Pancreas (tissue), 10 donors: ENCODE measurements at regions not wholly inside any gene's neighbourhood (a gene's known extent, or its start where the extent isn't known, plus 50 kb on each side); places are given as distances from the start of the nearest gene placed in this dataset.

Source experiments
- ATAC-seq, 4 donors: fragments of 200-7000 bp; cut with Tn5 transposase; one replicate each; pipeline versions ENCODE4 v1.8.0 to v1.9.1; 2020; ENCODE audit warnings: mild to moderate bottlenecking in 4 of 4, moderate library complexity in 4 of 4
- DNase-seq, 6 donors: peaks; one replicate each; pipeline ENCODE4 v3.0.0-alpha.2; 2020
- FAIRE-seq: peaks from 2 replicates; lab custom pipeline; 2012; peaks lifted over from hg19 to GRCh38; lab: Jason Lieb, UNC
- H3K27ac ChIP-seq, 4 donors: fragments of 200-600 bp; sonication (generic); 1 replicate in 3 of 4; 2 replicates in 1 of 4; pipeline versions ENCODE4 v1.5.0 to v1.8.0; 2020
- H3K27me3 ChIP-seq, 4 donors: fragments of 200-600 bp; one replicate each; pipeline ENCODE4 v1.8.0; 2021
- H3K36me3 ChIP-seq, 3 donors: fragments of 200-600 bp; sonication (generic) in 1 of 3; one replicate each; pipeline versions ENCODE4 v1.5.0 to v1.8.0; 2020 to 2021
- H3K4me1 ChIP-seq, 3 donors: fragments of 200-600 bp; one replicate each; pipeline ENCODE4 v1.8.0; 2021
- H3K4me3 ChIP-seq, 4 donors: fragments of 200-600 bp; sonication (generic) in 2 of 4; one replicate each; pipeline versions ENCODE4 v1.5.0 to v1.8.0; 2020 to 2021
- H3K9me3 ChIP-seq, 4 donors: fragments of 200-600 bp; one replicate each; pipeline ENCODE4 v1.8.0; 2021
- WGBS, 2 donors: extraction: QIAGEN DNeasy Blood & Tissue Kit; methylation state at CpG; one replicate each; pipeline ENCODE4 v1.1.7; 2013; 5-methylcytosine and 5-hydroxymethylcytosine counted together
- intact Hi-C, 3 donors: fragments of 100-400 bp; cut with DNase I; formaldehyde crosslinking; loops; one replicate each; pipeline versions ENCODE4 v1.11.1 to v1.14.2; 2022
- TF ChIP-seq, protein P1 (sequence below), 4 donors: fragments of 200-600 bp; sonication (generic) in 3 of 4; IDR thresholded peaks; one replicate each; pipeline versions ENCODE4 v1.5.0 to v1.8.0; 2021; ENCODE audit warnings: antibody characterized with exemption in 4 of 4
- donor health status: healthy with polysubstance abuse.
- donor health status: DM: no; HTN: no; CAD: no; lungs with moderate emphysema.
- donor health status: DM: no; HTN: no; CAD: no.
- donor health status: control.
- donor health status: control.
- donor health status: Bipolar disorder and iron deficiency.
- donor health status: DM: yes; HTN: yes; CAD: no.
- donor health status: DM: no; HTN: no; CAD: no.
- donor health status: DM: no; HTN: no; CAD: no.
- donor health status: DM: yes; HTN: yes; CAD: no.

DNA sequence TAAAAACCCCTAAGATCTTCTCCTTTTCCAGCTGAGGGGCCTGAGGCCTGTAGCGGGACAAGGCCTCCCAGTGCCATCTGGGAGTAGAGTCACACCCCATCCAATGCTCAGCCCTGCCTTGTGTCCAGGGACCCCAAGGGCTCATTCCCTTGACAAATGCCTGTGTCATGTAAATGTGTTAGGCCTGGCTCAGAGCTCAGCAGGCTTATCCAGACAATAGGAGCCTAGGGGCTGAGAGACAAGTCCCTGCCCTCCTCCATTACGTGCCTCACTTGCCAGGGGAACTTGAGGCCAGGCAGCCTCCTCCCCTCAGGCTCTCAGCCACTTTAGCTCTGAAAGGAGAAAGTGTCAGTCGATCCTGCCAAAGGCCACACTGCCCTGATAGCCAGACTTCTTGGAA is 166.8 kb upstream of the MAMLD1 start:
- no peaks in the 10 kb centered on the region for H3K4me1 ChIP-seq
- FAIRE-seq (no peak), ATAC-seq (no peak), DNase-seq (no peak)
- no peak overlapping the region for H3K27ac ChIP-seq
- 88 to 89% methylated on average over 3 of the region's 3 CpGs for WGBS, 2 donors
- TF ChIP-seq, protein P1, sequence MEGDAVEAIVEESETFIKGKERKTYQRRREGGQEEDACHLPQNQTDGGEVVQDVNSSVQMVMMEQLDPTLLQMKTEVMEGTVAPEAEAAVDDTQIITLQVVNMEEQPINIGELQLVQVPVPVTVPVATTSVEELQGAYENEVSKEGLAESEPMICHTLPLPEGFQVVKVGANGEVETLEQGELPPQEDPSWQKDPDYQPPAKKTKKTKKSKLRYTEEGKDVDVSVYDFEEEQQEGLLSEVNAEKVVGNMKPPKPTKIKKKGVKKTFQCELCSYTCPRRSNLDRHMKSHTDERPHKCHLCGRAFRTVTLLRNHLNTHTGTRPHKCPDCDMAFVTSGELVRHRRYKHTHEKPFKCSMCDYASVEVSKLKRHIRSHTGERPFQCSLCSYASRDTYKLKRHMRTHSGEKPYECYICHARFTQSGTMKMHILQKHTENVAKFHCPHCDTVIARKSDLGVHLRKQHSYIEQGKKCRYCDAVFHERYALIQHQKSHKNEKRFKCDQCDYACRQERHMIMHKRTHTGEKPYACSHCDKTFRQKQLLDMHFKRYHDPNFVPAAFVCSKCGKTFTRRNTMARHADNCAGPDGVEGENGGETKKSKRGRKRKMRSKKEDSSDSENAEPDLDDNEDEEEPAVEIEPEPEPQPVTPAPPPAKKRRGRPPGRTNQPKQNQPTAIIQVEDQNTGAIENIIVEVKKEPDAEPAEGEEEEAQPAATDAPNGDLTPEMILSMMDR (IDR thresholded peaks at IDR 0.05): no peak
- no peaks in the 10 kb centered on the region for H3K9me3 ChIP-seq
- H3K4me3 ChIP-seq: no peak overlapping the region
- H3K27me3 ChIP-seq: no peaks in the 10 kb centered on the region
- intact Hi-C loops: no loop called here
- H3K36me3 ChIP-seq: no peaks in the 10 kb centered on the region

DNA sequence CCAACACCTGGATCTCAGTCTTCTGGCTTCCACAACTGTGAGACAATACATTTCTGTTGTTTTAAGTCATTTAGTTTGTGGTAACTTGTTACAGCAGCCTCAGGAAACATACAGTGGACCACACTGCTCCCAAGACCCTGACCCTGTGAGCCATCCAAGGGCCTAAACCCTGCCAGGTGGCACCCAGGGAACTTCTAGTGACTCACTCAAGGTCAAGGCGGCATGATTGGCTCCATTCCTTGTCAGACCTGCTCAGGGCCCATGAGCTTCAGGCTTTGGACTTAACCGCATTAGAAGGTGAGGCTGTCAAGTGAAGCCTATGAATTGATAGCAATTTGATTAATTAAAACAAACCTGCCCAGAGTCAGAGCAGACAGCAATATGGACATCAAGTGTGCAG is 165.7 kb upstream of the MAMLD1 start:
- Histone ChIP-seq H3K36me3 (no peaks in the 10 kb centered on the region), H3K4me1 (no peaks in the 10 kb centered on the region), H3K27ac (no peak overlapping the region), H3K27me3 (no peaks in the 10 kb centered on the region), H3K4me3 (no peak overlapping the region), H3K9me3 (no peaks in the 10 kb centered on the region)
- FAIRE-seq: no peak
- peak in 2 of 6 donors; percentile 38 to 62 for DNase-seq
- peak in 3 of 4 donors; percentile 44 to 54 (median 52) for ATAC-seq
- TF ChIP-seq, protein P1 (IDR thresholded peaks at IDR 0.05): no peak
- 43 to 60% methylated on average over 2 of the region's 2 CpGs for WGBS, 2 donors
- intact Hi-C loops: no loop called here

- H3K36me3 ChIP-seq: no peaks in the 10 kb centered on the region
- FAIRE-seq (no peak), DNase-seq (no peak), ATAC-seq (no peak)
- intact Hi-C loops: no loop called here
- no peaks in the 10 kb centered on the region for H3K9me3 ChIP-seq
- H3K27me3 ChIP-seq: no peaks in the 10 kb centered on the region
- no peaks in the 10 kb centered on the region for H3K4me1 ChIP-seq
- 88 to 95% methylated on average over 2 of the region's 2 CpGs for WGBS, 2 donors
- H3K27ac ChIP-seq: no peak overlapping the region
- TF ChIP-seq, protein P1 (IDR thresholded peaks at IDR 0.05): no peak
- no peak overlapping the region for H3K4me3 ChIP-seq
These were observed 164.3 kb upstream of the MAMLD1 start for GRCh38 chrX:150198776-150199175.

DNA sequence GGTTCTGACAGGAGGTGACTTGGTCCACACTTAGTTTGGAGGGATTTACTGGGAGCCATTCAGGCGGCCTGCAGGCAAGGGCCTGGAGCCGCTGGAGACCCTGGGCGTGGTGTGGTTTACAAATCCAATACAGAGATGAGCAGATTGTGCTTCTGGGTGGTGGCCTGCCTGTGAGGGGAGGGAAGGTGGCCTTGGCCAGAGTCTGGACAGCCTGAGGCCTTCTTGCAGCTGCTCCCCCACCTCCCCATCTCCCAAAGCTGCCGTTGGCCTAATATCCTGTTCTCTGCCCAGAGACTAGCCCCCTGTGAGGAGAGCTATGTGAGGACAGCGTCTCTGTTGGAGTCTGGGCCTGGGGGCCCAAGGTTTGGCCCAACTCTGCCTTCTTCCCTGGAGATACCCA is 163.9 kb upstream of the MAMLD1 start:
- FAIRE-seq (no peak), DNase-seq (no peak)

DNA sequence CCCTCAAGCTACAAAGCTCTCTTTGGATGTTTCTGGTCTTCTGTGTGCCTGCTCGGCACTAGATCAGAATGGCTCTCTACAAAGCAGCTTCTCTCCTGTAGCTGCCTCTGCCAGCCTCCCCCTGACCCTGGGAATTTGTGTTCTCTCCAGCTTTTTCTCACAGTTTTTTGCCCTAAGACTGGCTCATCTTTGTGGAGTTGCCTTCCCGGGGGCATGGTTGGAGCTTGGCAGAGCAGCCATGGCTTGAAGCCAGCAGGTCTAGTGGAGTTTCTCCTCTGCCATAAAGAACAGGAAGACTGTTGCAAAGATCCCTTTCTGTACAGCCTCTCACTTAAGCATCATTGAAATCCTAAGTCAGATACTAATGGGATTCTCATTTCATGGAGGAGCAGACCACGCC is 163.3 kb upstream of the MAMLD1 start:
- no peak for ATAC-seq
- no peak overlapping the region for H3K4me3 ChIP-seq
- no peak for FAIRE-seq
- 74 to 85% methylated on average over 3 of the region's 3 CpGs for WGBS, 2 donors
- DNase-seq: no peak
- H3K4me1 ChIP-seq: no peaks in the 10 kb centered on the region
- H3K27ac ChIP-seq: no peak overlapping the region
- H3K9me3 ChIP-seq: no peaks in the 10 kb centered on the region
- intact Hi-C loops: no loop called here
- H3K36me3 ChIP-seq: no peaks in the 10 kb centered on the region
- H3K27me3 ChIP-seq: no peaks in the 10 kb centered on the region
- TF ChIP-seq, protein P1 (IDR thresholded peaks at IDR 0.05): no peak

More for the DNA sequence above, 163.9 kb upstream of the MAMLD1 start:
- Histone ChIP-seq H3K4me3 (no peak overlapping the region), H3K27ac (no peak overlapping the region), H3K4me1 (no peaks in the 10 kb centered on the region), H3K9me3 (no peaks in the 10 kb centered on the region), H3K27me3 (no peaks in the 10 kb centered on the region), H3K36me3 (no peaks in the 10 kb centered on the region)
- intact Hi-C loops: no loop called here
- TF ChIP-seq, protein P1 (IDR thresholded peaks at IDR 0.05): no peak
- WGBS, 2 donors: 89 to 99% methylated on average over 5 of the region's 5 CpGs
- ATAC-seq: no peak
